ENCODE measurements at regions not wholly inside any gene's neighbourhood (a gene's known extent, or its start where the extent isn't known, plus 50 kb on each side); places are given as distances from the start of the nearest gene placed in this dataset.

DNA sequence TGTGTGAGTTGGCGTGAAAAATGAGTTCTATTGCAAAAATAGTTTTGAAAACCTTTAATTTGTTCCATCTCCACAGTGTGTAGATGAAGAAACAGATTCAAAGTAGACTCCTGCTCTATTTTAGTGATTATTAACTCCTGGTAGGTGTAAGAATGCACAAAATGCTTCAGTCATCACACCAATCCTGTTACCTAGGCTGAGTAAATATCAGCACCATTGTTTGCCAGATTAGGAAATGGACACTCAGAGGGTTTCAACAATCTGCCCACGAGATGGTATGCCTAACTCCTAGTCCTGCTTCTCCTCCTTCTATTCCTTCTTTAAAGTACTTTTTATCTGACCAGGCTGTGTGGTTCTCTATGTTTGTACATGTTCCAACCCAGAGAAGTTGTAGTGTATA lies 108.9 kb upstream of the AHI1 start:
- Histone ChIP-seq H2AFZ (ENCODE audit: low read depth, low read length, poor library complexity, severe bottlenecking) (no peak overlapping the region), H3K9me2 (ENCODE audit: insufficient read depth) (no peaks in the 10 kb centered on the region), H3K4me3 (replicated peaks in 1 of 2; ENCODE audit: low read depth in 1 of 2, low read length in 2 of 2) (no peak overlapping the region), H3K27ac (ENCODE audit: low read depth, low read length) (no peak overlapping the region), H3K9ac (ENCODE audit: low read length) (no peak overlapping the region), H3K4me1 (ENCODE audit: control insufficient read depth in 1 of 2, insufficient read depth in 2 of 2, low read length in 2 of 2) (no peaks in the 10 kb centered on the region), H3K36me3 (ENCODE audit: control insufficient read depth in 1 of 2, insufficient read depth in 2 of 2, low read length in 2 of 2) (no peaks in the 10 kb centered on the region), H3K4me2 (ENCODE audit: low read length) (no peak overlapping the region), H4K20me1 (ENCODE audit: insufficient read depth) (no peaks in the 10 kb centered on the region), H3K27me3 (ENCODE audit: insufficient read depth, low read length) (no peaks in the 10 kb centered on the region), H3K79me2 (ENCODE audit: insufficient read depth, low read length) (no peaks in the 10 kb centered on the region), H3K9me3 (ENCODE audit: control insufficient read depth in 1 of 2, insufficient read depth in 1 of 2, low read depth in 1 of 2, low read length in 2 of 2) (no peaks in the 10 kb centered on the region)
- ATAC-seq (no peak), DNase-seq (ENCODE audit: low read depth, low spot score) (no peak)
- intact Hi-C loops (cut with micrococcal nuclease), result no loop called here
- POLR2A ChIA-PET, result no interaction called here
- no TSS peak for BruUV-seq (replicated peaks)
- RAD21 ChIA-PET (ENCODE audit: low non-redundant PET in 1 of 2, low total read pairs in 2 of 2, uncharacterized antibody in 2 of 2, unreplicated experiment in 2 of 2), result no interaction called here
- CTCF ChIA-PET, result no interaction called here
- no peak for TF ChIP-seq EZH2phosphoT487 (IDR thresholded peaks at IDR 0.05; ENCODE audit: borderline replicate concordance)
- TF ChIP-seq CBX3 (IDR thresholded peaks at IDR 0.05; ENCODE audit: low read depth), result no peak
- TF ChIP-seq SRF (IDR thresholded peaks at IDR 0.05; ENCODE audit: low read depth), result no peak
- TF ChIP-seq RAD21 (IDR thresholded peaks at IDR 0.05; ENCODE audit: low read depth), result no peak
- TF ChIP-seq TCF7L2 (IDR thresholded peaks at IDR 0.05; ENCODE audit: borderline replicate concordance, extremely low read depth, insufficient read depth, insufficient read length), result no peak
- TF ChIP-seq ATF3 (IDR thresholded peaks at IDR 0.05), result no peak
- TF ChIP-seq CEBPB (IDR thresholded peaks at IDR 0.05; ENCODE audit: low read depth), result no peak
- no peak for TF ChIP-seq EZH2 (IDR thresholded peaks at IDR 0.05)
- no peak for TF ChIP-seq ZFX (IDR thresholded peaks at IDR 0.05)
- TF ChIP-seq, protein P1, sequence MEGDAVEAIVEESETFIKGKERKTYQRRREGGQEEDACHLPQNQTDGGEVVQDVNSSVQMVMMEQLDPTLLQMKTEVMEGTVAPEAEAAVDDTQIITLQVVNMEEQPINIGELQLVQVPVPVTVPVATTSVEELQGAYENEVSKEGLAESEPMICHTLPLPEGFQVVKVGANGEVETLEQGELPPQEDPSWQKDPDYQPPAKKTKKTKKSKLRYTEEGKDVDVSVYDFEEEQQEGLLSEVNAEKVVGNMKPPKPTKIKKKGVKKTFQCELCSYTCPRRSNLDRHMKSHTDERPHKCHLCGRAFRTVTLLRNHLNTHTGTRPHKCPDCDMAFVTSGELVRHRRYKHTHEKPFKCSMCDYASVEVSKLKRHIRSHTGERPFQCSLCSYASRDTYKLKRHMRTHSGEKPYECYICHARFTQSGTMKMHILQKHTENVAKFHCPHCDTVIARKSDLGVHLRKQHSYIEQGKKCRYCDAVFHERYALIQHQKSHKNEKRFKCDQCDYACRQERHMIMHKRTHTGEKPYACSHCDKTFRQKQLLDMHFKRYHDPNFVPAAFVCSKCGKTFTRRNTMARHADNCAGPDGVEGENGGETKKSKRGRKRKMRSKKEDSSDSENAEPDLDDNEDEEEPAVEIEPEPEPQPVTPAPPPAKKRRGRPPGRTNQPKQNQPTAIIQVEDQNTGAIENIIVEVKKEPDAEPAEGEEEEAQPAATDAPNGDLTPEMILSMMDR (IDR thresholded peaks at IDR 0.05 in 2 of 3, conservative IDR thresholded peaks at IDR 0.05 in 1 of 3; ENCODE audit: borderline replicate concordance in 1 of 3, insufficient read depth in 1 of 3, low read depth in 2 of 3, low read length in 2 of 3), result no peak
- TF ChIP-seq ZBTB33 (IDR thresholded peaks at IDR 0.05; ENCODE audit: extremely low read depth, insufficient replicate concordance, low read length), result no peak
- TF ChIP-seq EGR1 (IDR thresholded peaks at IDR 0.05; ENCODE audit: low read depth), result no peak
- TF ChIP-seq FOSL1 (IDR thresholded peaks at IDR 0.05; ENCODE audit: low read depth), result no peak
- no peak for TF ChIP-seq REST (IDR thresholded peaks at IDR 0.05; ENCODE audit: low read depth)
- no peak for TF ChIP-seq POLR2AphosphoS5 (IDR thresholded peaks at IDR 0.05; ENCODE audit: low read depth, low read length)
- no peak for TF ChIP-seq SP1 (IDR thresholded peaks at IDR 0.05; ENCODE audit: low read depth)
- no peak for TF ChIP-seq SIN3A (IDR thresholded peaks at IDR 0.05; ENCODE audit: low read depth)
- no peak for TF ChIP-seq YY1 (IDR thresholded peaks at IDR 0.05; ENCODE audit: extremely low read depth, insufficient replicate concordance, low read depth, low read length)
- no peak for TF ChIP-seq POLR2A (IDR thresholded peaks at IDR 0.05; ENCODE audit: borderline replicate concordance, extremely low read depth, insufficient read depth, insufficient read length)
